ENCODE measurements at regions not wholly inside any gene's neighbourhood (a gene's known extent, or its start where the extent isn't known, plus 50 kb on each side); places are given as distances from the start of the nearest gene placed in this dataset.
"Not testable (repeated sequence)": the region's sequence is repeated elsewhere in the genome, so short reads cannot be mapped to it uniquely, and the experiment has no call there.

- DNase-seq = no peak
Observed at GRCh38 chr2:8424997-8425900, 256.6 kb upstream of the ID2 start.

GRCh38 chr2:8426550-8426949 lies 255.3 kb upstream of the ID2 start:
- DNase-seq = no peak

GRCh38 chr2:8427211-8427610 lies 254.6 kb upstream of the ID2 start:
- DNase-seq = no peak

- DNase-seq = no peak
Observed at GRCh38 chr2:8430628-8431027, 251.2 kb upstream of the ID2 start.

- DNase-seq = no peak
Observed at GRCh38 chr2:8431446-8432125, 250.3 kb upstream of the ID2 start.

GRCh38 chr2:8432706-8433336 lies 249.0 kb upstream of the ID2 start:
- no peak for DNase-seq

- DNase-seq = no peak
Observed at GRCh38 chr2:8433390-8433789, 248.5 kb upstream of the ID2 start.

GRCh38 chr2:8435608-8436007 lies 246.2 kb upstream of the ID2 start:
- DNase-seq = no peak

- DNase-seq = no peak
Observed at GRCh38 chr2:8436585-8436984, 245.3 kb upstream of the ID2 start.

- DNase-seq = peak; percentile 7
Observed at GRCh38 chr2:8437228-8437948, 244.5 kb upstream of the ID2 start.

- DNase-seq = no peak
Observed at GRCh38 chr2:8437949-8438400, 243.9 kb upstream of the ID2 start.

- DNase-seq = no peak
Observed at GRCh38 chr2:8438476-8438875, 243.4 kb upstream of the ID2 start.

GRCh38 chr2:8438996-8439395 lies 242.9 kb upstream of the ID2 start:
- DNase-seq = peak; percentile 83

GRCh38 chr2:8440029-8440778 lies 241.7 kb upstream of the ID2 start:
- no peak for DNase-seq

- DNase-seq = no peak
Observed at GRCh38 chr2:8441371-8441770, 240.5 kb upstream of the ID2 start.

GRCh38 chr2:8441986-8442385 lies 239.9 kb upstream of the ID2 start:
- no peak for DNase-seq

- DNase-seq = no peak
Observed at GRCh38 chr2:8442833-8443486, 238.9 kb upstream of the ID2 start.

GRCh38 chr2:8445580-8445979 lies 236.3 kb upstream of the ID2 start:
- DNase-seq = no peak

GRCh38 chr2:8446751-8447150 lies 235.1 kb upstream of the ID2 start:
- DNase-seq = not testable (repeated sequence)

GRCh38 chr2:8447610-8448221 lies 234.1 kb upstream of the ID2 start:
- DNase-seq = no peak

- no peak for DNase-seq
Observed at GRCh38 chr2:8448824-8449556, 232.9 kb upstream of the ID2 start.
